ENCODE measurements at regions not wholly inside any gene's neighbourhood (a gene's known extent, or its start where the extent isn't known, plus 50 kb on each side); places are given as distances from the start of the nearest gene placed in this dataset.
A peak's percentile ranks its signal among the peaks of the same experiment; 100 is the strongest.

- no peak overlapping the region for H3K27ac Mint-ChIP-seq
- no peaks in the 10 kb centered on the region for H3K4me1 Mint-ChIP-seq (ENCODE audit: low read depth)
- H3K36me3 Mint-ChIP-seq (ENCODE audit: insufficient read depth): no peaks in the 10 kb centered on the region
- no peaks in the 10 kb centered on the region for H3K27me3 Mint-ChIP-seq
- DNase-seq (ENCODE audit: low spot score, unreplicated experiment): no peak
- TF ChIP-seq CTCF (IDR thresholded peaks at IDR 0.05; ENCODE audit: unreplicated experiment): no peak
- H3K9me3 Mint-ChIP-seq (ENCODE audit: low read depth): no peaks in the 10 kb centered on the region
- no peak overlapping the region for H3K4me3 Mint-ChIP-seq (ENCODE audit: low read depth)
These were observed 586.1 kb downstream of the GBA3 start for GRCh38 chr4:23278845-23279244.

GRCh38 chr4:23276076-23276475 is 583.3 kb downstream of the GBA3 start:
- no peaks in the 10 kb centered on the region for H3K9me3 Mint-ChIP-seq (ENCODE audit: low read depth)
- TF ChIP-seq CTCF (IDR thresholded peaks at IDR 0.05; ENCODE audit: unreplicated experiment): no peak
- no peak overlapping the region for H3K4me3 Mint-ChIP-seq (ENCODE audit: low read depth)
- no peaks in the 10 kb centered on the region for H3K4me1 Mint-ChIP-seq (ENCODE audit: low read depth)
- no peaks in the 10 kb centered on the region for H3K27me3 Mint-ChIP-seq
- H3K27ac Mint-ChIP-seq: no peak overlapping the region
- DNase-seq (ENCODE audit: low spot score, unreplicated experiment): no peak
- H3K36me3 Mint-ChIP-seq (ENCODE audit: insufficient read depth): no peaks in the 10 kb centered on the region

- H3K27me3 Mint-ChIP-seq: no peaks in the 10 kb centered on the region
- no peaks in the 10 kb centered on the region for H3K9me3 Mint-ChIP-seq (ENCODE audit: low read depth)
- H3K27ac Mint-ChIP-seq: peak overlapping the region; percentile 37
- H3K36me3 Mint-ChIP-seq (ENCODE audit: insufficient read depth): no peaks in the 10 kb centered on the region
- H3K4me3 Mint-ChIP-seq (ENCODE audit: low read depth): no peak overlapping the region
- DNase-seq (ENCODE audit: low spot score, unreplicated experiment): no peak
- peaks cover 22% of the 10 kb centered on the region for H3K4me1 Mint-ChIP-seq (ENCODE audit: low read depth)
- TF ChIP-seq CTCF (IDR thresholded peaks at IDR 0.05; ENCODE audit: unreplicated experiment): no peak
These were observed 576.8 kb downstream of the GBA3 start for GRCh38 chr4:23269566-23269965.

- no peak for TF ChIP-seq CTCF (IDR thresholded peaks at IDR 0.05; ENCODE audit: unreplicated experiment)
- no peaks in the 10 kb centered on the region for H3K36me3 Mint-ChIP-seq (ENCODE audit: insufficient read depth)
- DNase-seq (ENCODE audit: low spot score, unreplicated experiment): no peak
- peak overlapping the region; percentile 68 for H3K27ac Mint-ChIP-seq
- H3K4me3 Mint-ChIP-seq (ENCODE audit: low read depth): peak overlapping the region; percentile 17
- peaks cover 22% of the 10 kb centered on the region for H3K4me1 Mint-ChIP-seq (ENCODE audit: low read depth)
- no peaks in the 10 kb centered on the region for H3K9me3 Mint-ChIP-seq (ENCODE audit: low read depth)
- H3K27me3 Mint-ChIP-seq: no peaks in the 10 kb centered on the region
These were observed 575.5 kb downstream of the GBA3 start for GRCh38 chr4:23268072-23268771.

- no peak overlapping the region for H3K4me3 Mint-ChIP-seq (ENCODE audit: low read depth)
- no peaks in the 10 kb centered on the region for H3K27me3 Mint-ChIP-seq
- H3K36me3 Mint-ChIP-seq (ENCODE audit: insufficient read depth): no peaks in the 10 kb centered on the region
- H3K4me1 Mint-ChIP-seq (ENCODE audit: low read depth): peaks cover 22% of the 10 kb centered on the region
- no peak overlapping the region for H3K27ac Mint-ChIP-seq
- no peak for DNase-seq (ENCODE audit: low spot score, unreplicated experiment)
- TF ChIP-seq CTCF (IDR thresholded peaks at IDR 0.05; ENCODE audit: unreplicated experiment): no peak
- H3K9me3 Mint-ChIP-seq (ENCODE audit: low read depth): no peaks in the 10 kb centered on the region
These were observed 573.7 kb downstream of the GBA3 start for GRCh38 chr4:23266401-23266800.

Data from progenitor cell of endocrine pancreas (in vitro differentiated cells).